GM21619 (cell line): ENCODE measurements at regions not wholly inside any gene's neighbourhood (a gene's known extent, or its start where the extent isn't known, plus 50 kb on each side); places are given as distances from the start of the nearest gene placed in this dataset.
A peak's percentile ranks its signal among the peaks of the same experiment; 100 is the strongest.
"Not testable (repeated sequence)": the region's sequence is repeated elsewhere in the genome, so short reads cannot be mapped to it uniquely, and the experiment has no call there.

Experiments used
- ATAC-seq: cut with Tn5 transposase; IDR thresholded peaks from one replicate; pipeline ENCODE4 v1.9.1; 2021; ENCODE audit not compliant: unreplicated experiment

- ATAC-seq, result no peak
Observed at GRCh38 chr6:140376209-140376608, 1001.8 kb upstream of the CITED2 start.

GRCh38 chr6:140373728-140374127 is 999.3 kb upstream of the CITED2 start:
- not testable (repeated sequence) for ATAC-seq

DNA sequence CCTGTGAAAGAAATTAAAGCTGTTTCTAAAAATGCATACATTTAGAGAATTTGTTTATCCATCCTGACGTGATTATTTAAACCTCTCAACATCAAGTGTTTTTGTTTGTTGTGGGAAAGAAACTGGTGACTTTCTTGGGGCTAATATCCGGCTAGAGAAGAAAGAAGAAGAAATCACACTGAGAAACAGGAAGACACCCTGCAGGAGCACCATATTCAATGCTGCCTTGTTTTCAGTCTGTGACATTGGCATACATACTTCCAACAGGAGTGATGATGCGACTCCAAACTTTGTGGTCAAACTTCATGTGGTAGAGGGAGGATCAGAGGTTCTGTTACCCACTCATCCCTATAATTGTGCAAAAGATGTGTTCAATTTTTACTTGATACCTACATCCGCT is 997.6 kb upstream of the CITED2 start:
- ATAC-seq, result no peak

DNA sequence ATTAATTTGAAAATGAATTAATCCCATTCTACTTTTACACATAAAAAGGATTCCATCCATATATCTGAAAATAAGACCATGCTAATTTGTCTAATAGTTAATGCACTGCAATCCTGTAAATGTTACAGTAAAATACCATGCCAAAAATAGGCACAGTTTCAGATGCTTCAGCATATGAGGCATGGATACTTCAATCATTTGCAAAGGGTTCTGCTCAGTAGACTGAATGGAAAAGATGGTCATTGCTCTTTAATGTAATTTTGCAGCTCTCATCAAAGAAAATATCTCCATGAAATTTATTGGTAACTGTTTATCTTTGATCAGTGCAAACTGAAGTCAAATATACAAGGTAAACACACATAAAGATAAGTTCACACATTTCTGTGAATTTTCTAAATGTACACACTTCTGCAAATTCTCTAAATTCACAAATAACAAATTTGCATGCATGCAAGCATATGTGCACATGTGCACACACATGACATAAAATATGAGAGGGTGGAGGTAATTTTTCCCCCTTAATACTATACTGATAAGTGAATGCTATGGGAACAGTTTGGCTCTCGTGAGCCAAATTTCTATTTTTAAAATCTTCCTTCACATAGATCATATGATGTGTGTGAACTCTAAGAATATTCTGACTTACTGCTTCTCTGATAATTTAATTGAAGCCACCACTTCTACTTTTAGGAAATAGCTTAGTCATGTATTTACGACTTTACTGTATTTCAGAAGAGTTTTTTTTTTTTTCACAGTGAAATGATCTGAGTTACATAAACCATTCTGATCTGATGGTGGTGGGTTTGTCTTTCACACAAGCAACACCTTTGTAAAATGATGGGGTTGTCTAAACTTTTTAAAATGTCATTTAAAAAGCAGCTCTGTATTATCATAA is 996.8 kb upstream of the CITED2 start:
- ATAC-seq, result no peak

DNA sequence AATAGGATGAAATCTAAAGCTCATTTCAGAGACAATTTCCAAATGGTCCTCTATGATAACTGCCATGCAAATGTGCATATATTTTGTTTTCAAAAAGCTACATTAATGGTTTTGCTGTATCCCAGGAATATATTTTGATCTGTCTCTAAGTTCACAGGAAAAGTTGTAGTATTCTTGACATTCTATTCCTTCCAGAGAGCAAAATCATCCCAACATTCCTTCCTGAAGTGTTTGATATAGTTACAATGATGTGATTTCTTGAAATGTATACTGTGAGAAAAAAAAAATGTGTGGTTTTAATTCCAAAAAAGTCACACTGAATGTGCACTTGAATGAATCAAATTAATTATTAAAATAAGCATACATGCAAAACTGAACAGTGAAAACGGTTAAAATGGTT is 996.0 kb upstream of the CITED2 start:
- ATAC-seq, result no peak

GRCh38 chr6:140366991-140367390 is 992.5 kb upstream of the CITED2 start:
- no peak for ATAC-seq

- ATAC-seq, result no peak
Observed at GRCh38 chr6:140364916-140365315, 990.5 kb upstream of the CITED2 start.

- ATAC-seq, result no peak
Observed at GRCh38 chr6:140360651-140361050, 986.2 kb upstream of the CITED2 start.

DNA sequence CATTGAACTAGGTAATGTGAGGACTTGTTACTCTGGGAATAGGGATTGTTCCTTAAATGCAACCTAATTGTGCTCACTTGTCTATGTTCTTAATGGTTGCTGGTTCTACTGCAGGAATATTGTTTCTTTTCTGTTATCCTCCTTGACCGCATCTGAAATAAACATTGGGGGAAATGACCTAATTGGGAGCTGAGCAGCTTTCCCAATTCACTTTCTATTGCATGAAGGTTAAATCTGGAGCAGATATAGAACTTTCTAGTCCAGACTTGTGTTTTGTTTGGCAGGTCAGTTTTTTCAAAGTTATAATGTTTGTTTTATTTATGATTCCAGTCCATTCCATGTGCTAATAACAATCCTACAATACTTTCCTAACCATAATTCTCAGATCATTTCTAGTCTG is 981.0 kb upstream of the CITED2 start:
- ATAC-seq, result no peak

DNA sequence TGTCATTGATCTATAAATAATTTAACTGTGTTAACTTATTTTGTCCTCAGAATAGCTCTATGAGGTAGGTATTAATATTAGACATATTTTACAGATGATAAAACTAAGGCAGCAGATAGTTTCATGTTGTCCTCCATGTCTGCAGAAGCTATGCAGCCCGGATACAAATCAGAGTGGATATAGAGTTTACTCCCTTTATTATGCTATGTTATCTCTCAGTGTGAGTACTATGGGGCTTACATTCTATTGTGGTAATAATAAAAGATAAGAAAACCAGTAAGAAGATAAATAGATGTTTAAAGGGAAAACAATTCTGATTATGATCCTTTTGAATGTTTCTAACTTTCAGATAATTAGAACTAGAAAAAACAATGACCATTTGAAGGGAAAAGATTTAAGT is 979.8 kb upstream of the CITED2 start:
- ATAC-seq, result no peak

DNA sequence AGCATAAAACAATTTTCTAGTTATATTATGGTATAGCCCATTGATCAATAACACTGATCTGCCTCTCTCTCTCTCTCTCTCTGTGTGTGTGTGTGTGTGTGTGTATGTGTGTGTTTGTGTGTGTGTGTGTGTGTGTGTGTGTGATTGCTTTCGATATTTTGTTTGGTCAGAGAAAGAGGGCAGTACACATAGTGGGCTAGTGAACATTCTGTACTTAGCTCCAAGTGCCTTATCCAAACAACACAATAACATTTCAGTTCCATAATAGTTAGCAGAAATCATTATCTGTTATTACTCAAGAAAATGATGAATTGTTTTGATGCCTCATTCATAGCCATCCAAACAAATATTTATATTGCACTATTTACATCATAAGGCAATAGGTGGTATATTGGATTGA is 979.1 kb upstream of the CITED2 start:
- ATAC-seq, result no peak

- no peak for ATAC-seq
Observed at GRCh38 chr6:140346428-140346827, 972.0 kb upstream of the CITED2 start.

- no peak for ATAC-seq
Observed at GRCh38 chr6:140345935-140346334, 971.5 kb upstream of the CITED2 start.

DNA sequence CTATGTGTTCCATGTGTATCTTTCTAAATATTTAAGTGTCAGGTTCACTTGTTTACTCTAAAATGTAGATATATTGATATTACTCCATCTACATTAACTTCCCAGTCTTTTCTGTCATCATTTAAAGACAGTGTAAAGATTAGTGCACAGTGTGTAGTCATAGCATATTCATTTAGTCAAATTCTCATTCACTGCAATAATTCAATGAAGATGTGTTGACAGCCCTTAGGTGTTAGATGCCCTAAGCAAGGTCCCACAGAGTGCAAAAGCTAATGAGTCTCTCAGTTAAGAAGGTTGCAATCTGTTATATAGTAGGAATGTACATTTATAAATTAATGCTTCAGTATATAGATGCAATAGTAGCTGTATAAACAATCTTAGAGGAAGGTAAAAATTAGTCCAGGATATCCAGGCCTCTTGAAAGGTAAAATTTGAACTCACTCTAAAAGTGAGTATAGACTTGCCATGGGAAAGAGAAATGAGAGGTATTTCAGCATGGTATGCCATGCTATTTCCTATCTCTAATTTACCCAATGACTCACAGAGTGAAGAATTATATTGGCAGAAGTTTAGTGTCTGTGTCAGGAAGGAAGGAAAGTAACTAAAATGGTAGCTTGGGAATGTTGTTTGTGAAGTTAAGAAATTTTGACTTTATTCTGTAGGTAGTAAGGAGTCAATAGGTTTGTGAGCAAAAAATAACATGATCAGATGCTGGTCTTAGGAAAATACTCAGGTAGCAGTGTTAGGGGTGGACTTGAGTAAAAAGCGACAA is 969.9 kb upstream of the CITED2 start:
- no peak for ATAC-seq

GRCh38 chr6:140343128-140343527 is 968.7 kb upstream of the CITED2 start:
- no peak for ATAC-seq

- ATAC-seq, result no peak
Observed at GRCh38 chr6:140341272-140341671, 966.8 kb upstream of the CITED2 start.

DNA sequence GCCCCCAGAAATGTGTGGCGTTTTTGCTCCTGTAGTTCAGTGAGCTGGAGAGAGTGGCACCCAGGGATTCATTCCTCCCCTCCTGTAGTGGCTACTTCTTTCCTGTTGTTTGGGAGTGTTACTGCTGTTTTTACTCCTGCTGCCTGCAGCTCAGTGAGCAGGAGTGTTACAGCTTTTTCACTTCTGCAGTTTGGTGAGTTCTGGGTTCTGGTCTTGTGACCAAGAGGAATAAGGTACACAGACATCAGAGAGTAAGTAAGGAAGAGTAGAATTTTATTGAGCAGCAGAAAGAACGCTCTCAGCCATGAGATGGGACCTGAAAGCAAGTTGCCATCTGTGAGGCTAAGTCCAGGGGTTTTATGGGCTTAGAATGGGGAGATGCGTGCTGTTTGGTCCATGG is 966.3 kb upstream of the CITED2 start:
- ATAC-seq, result no peak

DNA sequence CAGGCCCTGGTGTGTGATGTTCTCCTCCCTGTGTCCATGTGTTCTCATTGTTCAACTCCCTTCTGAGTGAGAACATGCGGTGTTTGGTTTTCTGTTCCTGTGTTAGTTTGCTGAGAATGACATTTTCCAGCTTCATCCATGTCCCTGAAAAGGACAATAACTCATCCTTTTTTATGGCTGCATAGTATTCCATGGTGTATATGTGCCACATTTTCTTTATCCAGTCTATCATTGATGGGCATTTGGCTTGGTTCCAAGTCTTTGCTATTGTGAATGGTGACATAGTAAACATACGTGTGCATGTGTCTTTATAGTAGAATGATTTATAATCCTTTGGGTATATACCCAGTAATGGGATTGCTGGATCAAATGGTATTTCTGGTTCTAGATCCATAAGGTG is 964.6 kb upstream of the CITED2 start:
- not testable (repeated sequence) for ATAC-seq

GRCh38 chr6:140321891-140322290 is 947.4 kb upstream of the CITED2 start:
- no peak for ATAC-seq

- no peak for ATAC-seq
Observed at GRCh38 chr6:140320081-140321080, 945.9 kb upstream of the CITED2 start.

DNA sequence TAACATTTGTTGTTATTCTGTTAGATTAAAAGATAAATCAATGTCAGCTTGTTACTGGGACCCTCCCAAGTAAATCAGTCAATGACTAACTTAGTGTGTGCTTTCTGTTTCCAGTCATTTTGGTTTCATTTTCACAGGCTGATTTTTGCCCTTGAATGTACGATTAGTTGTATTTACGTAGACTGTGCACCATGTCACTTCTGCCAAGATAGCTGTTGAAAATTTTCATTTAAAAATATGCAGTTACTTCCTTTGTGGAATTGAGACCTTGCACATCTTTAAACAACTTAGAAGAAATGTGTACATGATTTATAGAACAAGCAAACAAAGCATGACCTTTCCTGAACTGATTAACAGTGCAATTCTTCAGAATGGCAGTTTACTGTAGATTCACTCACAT is 944.8 kb upstream of the CITED2 start:
- peak; percentile 89 for ATAC-seq
